Stomach (tissue), 8 donors: ENCODE measurements at regions not wholly inside any gene's neighbourhood (a gene's known extent, or its start where the extent isn't known, plus 50 kb on each side); places are given as distances from the start of the nearest gene placed in this dataset.

Source experiments
- DNase-seq, 2 donors: peaks; one replicate each; pipeline versions ENCODE4 v3.0.0 to v3.0.0-alpha.2; 2013 to 2019
- H3K27ac ChIP-seq, 5 donors: fragments of 200-600 bp in 4 of 5; sonication (generic) in 4 of 5; one replicate each; pipeline ENCODE4 v1.5.1; 2013 to 2019; ENCODE audit warnings: mild to moderate bottlenecking in 1 of 5, moderate library complexity in 1 of 5
- H3K27me3 ChIP-seq, 3 donors: fragments of 200-600 bp; sonication (generic); one replicate each; pipeline ENCODE4 v1.5.1; 2017 to 2019; ENCODE audit warnings: mixed run types in 1 of 3
- H3K36me3 ChIP-seq, 4 donors: fragments of 200-600 bp; sonication (generic); 1 replicate in 3 of 4; 2 replicates in 1 of 4; pipeline ENCODE4 v1.5.1; 2016 to 2019
- H3K4me1 ChIP-seq, 4 donors: fragments of 200-600 bp; sonication (generic); one replicate each; pipeline ENCODE4 v1.5.1; 2016 to 2019
- H3K4me3 ChIP-seq, 4 donors: fragments of 200-600 bp; sonication (generic) in 3 of 4; one replicate each; pipeline ENCODE4 v1.5.1; 2016 to 2019; ENCODE audit warnings: mild to moderate bottlenecking in 1 of 4
- H3K9me3 ChIP-seq, 4 donors: fragments of 200-600 bp; sonication (generic); one replicate each; pipeline ENCODE4 v1.5.1; 2016 to 2019
- EP300 ChIP-seq: sonication (generic); formaldehyde crosslinking; IDR thresholded peaks from one replicate; pipeline ENCODE4 v1.6.1; 2017; ENCODE audit warnings: antibody characterized with exemption
- POLR2A ChIP-seq, 4 donors: fragments of 450-650 bp; IDR thresholded peaks; one replicate each; pipeline ENCODE4 v1.6.1; 2016; ENCODE audit warnings: antibody characterized with exemption in 4 of 4, control low read depth in 2 of 4, mild to moderate bottlenecking in 1 of 4, moderate library complexity in 1 of 4
- POLR2AphosphoS5 ChIP-seq, 3 donors: sonication (generic); formaldehyde crosslinking; IDR thresholded peaks; one replicate each; pipeline ENCODE4 v1.6.1; 2016; ENCODE audit warnings: antibody characterized with exemption in 3 of 3
- WGBS, 5 donors: extraction: QIAGEN DNeasy Blood & Tissue Kit in 3 of 5; methylation state at CpG; one replicate each; pipeline versions ENCODE4 v1.1.5 to v1.1.7; 2013 to 2018; 5-methylcytosine and 5-hydroxymethylcytosine counted together
- intact Hi-C: fragments of 100-400 bp; cut with DNase I; formaldehyde crosslinking; loops from one replicate; pipeline ENCODE4 v1.15.1; 2023; ENCODE audit warnings: low total_unique reads
- TF ChIP-seq, protein P1 (sequence below), 7 experiments: fragments of 450-650 bp in 4 of 7; fragments of 200-600 bp in 3 of 7; sonication (generic) in 3 of 7; IDR thresholded peaks; one replicate each; pipeline ENCODE4 v1.5.1; 2016 to 2019; ENCODE audit warnings: antibody characterized with exemption in 7 of 7, control low read depth in 2 of 7, mild to moderate bottlenecking in 1 of 7
- donor health status: healthy with polysubstance abuse.
- donor health status: Bipolar disorder and iron deficiency.
- donor health status: healthy.

DNA sequence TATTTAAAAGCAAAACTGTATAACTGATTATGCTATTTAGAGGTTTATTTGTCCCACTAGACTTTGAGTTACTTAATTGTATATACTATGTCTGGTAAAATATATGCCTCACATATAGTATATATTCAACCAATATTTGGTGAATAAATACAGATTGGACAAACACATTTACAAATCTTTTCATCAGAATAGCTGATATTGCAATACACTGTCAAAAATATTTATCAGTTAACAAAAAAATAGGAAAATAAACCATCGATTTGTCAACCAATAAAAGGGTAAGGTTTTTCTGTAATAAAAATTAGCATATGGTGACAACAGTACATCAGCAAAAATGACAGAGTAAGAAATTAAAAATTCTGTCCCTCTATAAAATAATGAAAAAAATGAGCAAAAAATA, 889.9 kb upstream of the INTU start:
- no peak for TF ChIP-seq POLR2A (IDR thresholded peaks at IDR 0.05)
- TF ChIP-seq POLR2AphosphoS5 (IDR thresholded peaks at IDR 0.05): no peak
- TF ChIP-seq EP300: no peak
- TF ChIP-seq, protein P1, sequence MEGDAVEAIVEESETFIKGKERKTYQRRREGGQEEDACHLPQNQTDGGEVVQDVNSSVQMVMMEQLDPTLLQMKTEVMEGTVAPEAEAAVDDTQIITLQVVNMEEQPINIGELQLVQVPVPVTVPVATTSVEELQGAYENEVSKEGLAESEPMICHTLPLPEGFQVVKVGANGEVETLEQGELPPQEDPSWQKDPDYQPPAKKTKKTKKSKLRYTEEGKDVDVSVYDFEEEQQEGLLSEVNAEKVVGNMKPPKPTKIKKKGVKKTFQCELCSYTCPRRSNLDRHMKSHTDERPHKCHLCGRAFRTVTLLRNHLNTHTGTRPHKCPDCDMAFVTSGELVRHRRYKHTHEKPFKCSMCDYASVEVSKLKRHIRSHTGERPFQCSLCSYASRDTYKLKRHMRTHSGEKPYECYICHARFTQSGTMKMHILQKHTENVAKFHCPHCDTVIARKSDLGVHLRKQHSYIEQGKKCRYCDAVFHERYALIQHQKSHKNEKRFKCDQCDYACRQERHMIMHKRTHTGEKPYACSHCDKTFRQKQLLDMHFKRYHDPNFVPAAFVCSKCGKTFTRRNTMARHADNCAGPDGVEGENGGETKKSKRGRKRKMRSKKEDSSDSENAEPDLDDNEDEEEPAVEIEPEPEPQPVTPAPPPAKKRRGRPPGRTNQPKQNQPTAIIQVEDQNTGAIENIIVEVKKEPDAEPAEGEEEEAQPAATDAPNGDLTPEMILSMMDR (IDR thresholded peaks at IDR 0.05): no peak
- DNase-seq: no peak
- intact Hi-C loops: no loop called here
- H3K9me3 ChIP-seq: peaks cover 0 to 7% (median 2%) of the 10 kb centered on the region in 4 donors
- no peaks in the 10 kb centered on the region for H3K4me1 ChIP-seq
- H3K27me3 ChIP-seq: no peaks in the 10 kb centered on the region
- H3K27ac ChIP-seq: no peak overlapping the region
- H3K36me3 ChIP-seq: no peaks in the 10 kb centered on the region
- H3K4me3 ChIP-seq: no peak overlapping the region
- 79 to 87% (median 83%) methylated on average over 1 of the region's 1 CpG for WGBS, 5 donors

DNA sequence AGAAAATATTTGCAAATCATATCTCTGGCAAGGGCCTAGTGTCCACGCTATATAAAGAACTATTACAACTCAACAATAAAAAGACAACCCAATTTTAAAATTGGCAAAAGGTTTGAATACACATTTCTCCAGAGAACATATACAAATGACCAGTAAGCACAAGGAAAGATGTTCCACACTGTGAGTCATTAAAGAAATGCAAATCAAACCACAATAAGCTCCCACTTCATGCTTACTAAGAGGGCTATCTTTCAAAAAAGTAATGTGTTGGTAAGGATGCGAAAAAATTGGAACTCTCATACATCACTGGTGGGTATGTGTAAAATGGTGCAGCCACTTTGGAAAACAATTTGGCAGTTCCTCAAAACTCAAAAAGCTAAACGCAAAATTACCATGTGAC, 884.0 kb upstream of the INTU start:
- DNase-seq: no peak
- TF ChIP-seq POLR2AphosphoS5 (IDR thresholded peaks at IDR 0.05): no peak
- TF ChIP-seq, protein P1 (IDR thresholded peaks at IDR 0.05): no peak
- TF ChIP-seq POLR2A (IDR thresholded peaks at IDR 0.05): no peak
- TF ChIP-seq EP300: no peak
- Histone ChIP-seq H3K4me1 (no peaks in the 10 kb centered on the region), H3K4me3 (no peak overlapping the region), H3K9me3 (peaks cover 0 to 7% (median 2%) of the 10 kb centered on the region in 4 donors), H3K27me3 (no peaks in the 10 kb centered on the region), H3K27ac (no peak overlapping the region), H3K36me3 (no peaks in the 10 kb centered on the region)
- WGBS, 5 donors: 62 to 95% (median 90%) methylated on average over 3 of the region's 3 CpGs
- intact Hi-C loops: no loop called here

DNA sequence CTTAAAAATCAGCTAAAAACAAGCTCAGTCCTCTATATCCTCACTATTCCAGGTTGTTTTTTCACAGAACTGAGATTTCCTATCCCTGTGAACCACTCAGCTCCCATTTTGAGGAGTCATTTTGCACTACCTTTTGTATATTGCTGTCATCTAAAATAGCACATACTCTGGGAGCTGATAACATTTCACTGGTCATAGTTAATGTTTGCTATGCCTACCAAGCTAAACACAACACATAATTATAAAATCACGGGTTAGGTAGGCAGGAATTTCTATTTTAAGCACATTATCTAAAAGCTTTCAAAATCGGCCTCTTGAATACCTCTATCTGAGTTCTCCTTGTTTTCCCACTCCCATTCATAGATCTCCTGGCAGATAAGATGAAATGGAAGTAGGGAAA, 882.0 kb upstream of the INTU start:
- Histone ChIP-seq H3K4me1 (no peaks in the 10 kb centered on the region), H3K27ac (no peak overlapping the region)

DNA sequence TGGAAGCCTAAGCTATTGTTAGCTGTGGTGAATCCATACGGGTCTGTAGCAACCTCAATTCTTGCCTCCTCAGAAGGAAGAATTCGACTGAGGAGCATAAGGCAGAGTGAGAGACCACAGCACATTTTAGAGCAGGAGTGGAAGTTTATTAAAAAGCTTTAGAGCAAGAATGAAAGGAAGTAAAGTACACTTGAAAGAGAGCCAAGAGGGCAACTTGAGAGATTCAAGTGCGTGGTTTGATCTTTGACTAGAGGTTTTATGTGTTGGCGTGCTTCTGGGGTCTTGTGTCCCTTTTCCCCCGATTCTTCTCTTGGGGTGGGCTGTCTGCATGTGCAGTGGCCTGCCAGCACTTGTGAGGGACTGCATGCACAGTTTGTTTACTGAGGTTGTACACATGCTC, 880.6 kb upstream of the INTU start:
- Histone ChIP-seq H3K4me1 (no peaks in the 10 kb centered on the region), H3K27ac (no peak overlapping the region), H3K27me3 (no peaks in the 10 kb centered on the region), H3K9me3 (no peaks in the 10 kb centered on the region), H3K4me3 (no peak overlapping the region), H3K36me3 (no peaks in the 10 kb centered on the region)
- WGBS, 5 donors: 49 to 80% (median 74%) methylated on average over 5 of the region's 5 CpGs
- intact Hi-C loops: no loop called here
- no peak for DNase-seq
- TF ChIP-seq EP300: no peak
- TF ChIP-seq POLR2A (IDR thresholded peaks at IDR 0.05): no peak
- TF ChIP-seq, protein P1 (IDR thresholded peaks at IDR 0.05): no peak
- no peak for TF ChIP-seq POLR2AphosphoS5 (IDR thresholded peaks at IDR 0.05)

More for the DNA sequence above, 882.0 kb upstream of the INTU start:
- TF ChIP-seq EP300 (no peak), POLR2AphosphoS5 (IDR thresholded peaks at IDR 0.05) (no peak), POLR2A (IDR thresholded peaks at IDR 0.05) (no peak)
- TF ChIP-seq, protein P1 (IDR thresholded peaks at IDR 0.05): no peak
- Histone ChIP-seq H3K36me3 (no peaks in the 10 kb centered on the region), H3K27me3 (no peaks in the 10 kb centered on the region), H3K9me3 (peaks cover 0 to 2% (median 0%) of the 10 kb centered on the region in 4 donors), H3K4me3 (no peak overlapping the region)
- WGBS, 5 donors: 13 to 34% (median 26%) methylated on average over 2 of the region's 2 CpGs
- intact Hi-C loops: no loop called here
- DNase-seq: no peak
